Upper lobe of right lung (tissue), 1 donor: ENCODE measurements at regions not wholly inside any gene's neighbourhood (a gene's known extent, or its start where the extent isn't known, plus 50 kb on each side); places are given as distances from the start of the nearest gene placed in this dataset.

ENCODE experiments used
- ATAC-seq: fragments of 200-7000 bp; cut with Tn5 transposase; one replicate; pipeline ENCODE4 v1.9.1; 2020; ENCODE audit warnings: mild to moderate bottlenecking, moderate library complexity
- DNase-seq: peaks from one replicate; pipeline ENCODE4 v3.0.0-alpha.2; 2020
- H3K27ac ChIP-seq: fragments of 200-600 bp; one replicate; pipeline ENCODE4 v1.8.0; 2022
- H3K27me3 ChIP-seq: fragments of 200-600 bp; one replicate; pipeline ENCODE4 v1.8.0; 2022; ENCODE audit warnings: mild to moderate bottlenecking
- H3K36me3 ChIP-seq: fragments of 200-600 bp; one replicate; pipeline ENCODE4 v1.8.0; 2022
- H3K4me1 ChIP-seq: fragments of 200-600 bp; one replicate; pipeline ENCODE4 v1.8.0; 2022
- H3K4me3 ChIP-seq: fragments of 200-600 bp; one replicate; pipeline ENCODE4 v1.8.0; 2022; ENCODE audit warnings: mild to moderate bottlenecking
- H3K9me3 ChIP-seq: fragments of 200-600 bp; one replicate; pipeline ENCODE4 v1.8.0; 2022
- CTCF ChIP-seq: fragments of 200-600 bp; IDR thresholded peaks from one replicate; pipeline ENCODE4 v1.8.0; 2022; ENCODE audit warnings: antibody characterized with exemption
- intact Hi-C: fragments of 100-400 bp; cut with DNase I; formaldehyde crosslinking; loops from one replicate; pipeline ENCODE4 v1.11.0; 2022
- donor health status: DM: no; HTN: yes; CAD: no; lungs with severe emphysema.

- intact Hi-C loops = no loop called here
- H3K36me3 ChIP-seq = no peaks in the 10 kb centered on the region
- no peak overlapping the region for H3K4me3 ChIP-seq
- no peak for ATAC-seq
- no peaks in the 10 kb centered on the region for H3K9me3 ChIP-seq
- TF ChIP-seq CTCF = no peak
- no peak overlapping the region for H3K27ac ChIP-seq
- H3K27me3 ChIP-seq = no peaks in the 10 kb centered on the region
- no peaks in the 10 kb centered on the region for H3K4me1 ChIP-seq
- no peak for DNase-seq
Observed at GRCh38 chr12:16681196-16681595, 75.2 kb upstream of the LMO3 start.

GRCh38 chr12:16675438-16675837, 69.5 kb upstream of the LMO3 start:
- intact Hi-C loops = no loop called here
- no peak for ATAC-seq

GRCh38 chr12:16674885-16675284, 68.9 kb upstream of the LMO3 start:
- no peak overlapping the region for H3K4me3 ChIP-seq
- no peak overlapping the region for H3K27ac ChIP-seq
- no peaks in the 10 kb centered on the region for H3K36me3 ChIP-seq
- no peak for TF ChIP-seq CTCF
- H3K27me3 ChIP-seq = no peaks in the 10 kb centered on the region
- no peaks in the 10 kb centered on the region for H3K4me1 ChIP-seq
- no peak for ATAC-seq
- no peak for DNase-seq
- intact Hi-C loops = no loop called here
- no peaks in the 10 kb centered on the region for H3K9me3 ChIP-seq

More at GRCh38 chr12:16675438-16675837, 69.5 kb upstream of the LMO3 start:
- H3K9me3 ChIP-seq = no peaks in the 10 kb centered on the region
- H3K4me3 ChIP-seq = no peak overlapping the region
- DNase-seq = no peak
- no peak for TF ChIP-seq CTCF
- no peaks in the 10 kb centered on the region for H3K4me1 ChIP-seq
- H3K36me3 ChIP-seq = no peaks in the 10 kb centered on the region
- H3K27ac ChIP-seq = no peak overlapping the region
- no peaks in the 10 kb centered on the region for H3K27me3 ChIP-seq

- DNase-seq (no peak), ATAC-seq (no peak)
- no peaks in the 10 kb centered on the region for H3K36me3 ChIP-seq
- no peaks in the 10 kb centered on the region for H3K4me1 ChIP-seq
- TF ChIP-seq CTCF = no peak
- H3K27me3 ChIP-seq = no peaks in the 10 kb centered on the region
- intact Hi-C loops = no loop called here
- no peak overlapping the region for H3K4me3 ChIP-seq
- no peaks in the 10 kb centered on the region for H3K9me3 ChIP-seq
- no peak overlapping the region for H3K27ac ChIP-seq
Observed at GRCh38 chr12:16670456-16671050, 64.6 kb upstream of the LMO3 start.

- Histone ChIP-seq H3K4me1 (no peaks in the 10 kb centered on the region), H3K4me3 (no peak overlapping the region), H3K9me3 (no peaks in the 10 kb centered on the region), H3K36me3 (no peaks in the 10 kb centered on the region), H3K27me3 (no peaks in the 10 kb centered on the region), H3K27ac (no peak overlapping the region)
- TF ChIP-seq CTCF = no peak
- intact Hi-C loops = no loop called here
- ATAC-seq (no peak), DNase-seq (no peak)
Observed at GRCh38 chr12:16669756-16670155, 63.8 kb upstream of the LMO3 start.

GRCh38 chr12:16668198-16668597, 62.2 kb upstream of the LMO3 start:
- H3K27ac ChIP-seq = no peak overlapping the region
- ATAC-seq (no peak), DNase-seq (no peak)
- no peaks in the 10 kb centered on the region for H3K9me3 ChIP-seq
- no peaks in the 10 kb centered on the region for H3K4me1 ChIP-seq
- H3K4me3 ChIP-seq = no peak overlapping the region
- no peaks in the 10 kb centered on the region for H3K36me3 ChIP-seq
- intact Hi-C loops = no loop called here
- no peaks in the 10 kb centered on the region for H3K27me3 ChIP-seq
- TF ChIP-seq CTCF = no peak
